Chondrocyte (in vitro differentiated cells): ENCODE measurements at regions not wholly inside any gene's neighbourhood (a gene's known extent, or its start where the extent isn't known, plus 50 kb on each side); places are given as distances from the start of the nearest gene placed in this dataset.
"Not testable (repeated sequence)": the region's sequence is repeated elsewhere in the genome, so short reads cannot be mapped to it uniquely, and the experiment has no call there.

Experiments
- DNase-seq: peaks from one replicate; pipeline ENCODE4 v3.0.0; 2021; ENCODE audit warnings: mixed read lengths, low spot score
- H3K27ac Mint-ChIP-seq: one replicate; pipeline ENCODE4 v1.8.0; 2021; ENCODE audit warnings: mild to moderate bottlenecking, moderate library complexity, mixed read lengths; ENCODE audit not compliant: unreplicated experiment
- H3K27me3 Mint-ChIP-seq: 2 replicates; pipeline ENCODE4 v1.8.0; 2021; ENCODE audit warnings: low read depth, mixed read lengths
- H3K36me3 Mint-ChIP-seq: 2 replicates; pipeline ENCODE4 v1.8.0; 2021; ENCODE audit warnings: low read depth, mixed read lengths
- H3K4me1 Mint-ChIP-seq: 2 replicates; pipeline ENCODE4 v1.8.0; 2021; ENCODE audit warnings: low read depth, mild to moderate bottlenecking, mixed read lengths
- H3K4me3 Mint-ChIP-seq: one replicate; pipeline ENCODE4 v1.8.0; 2021; ENCODE audit warnings: mild to moderate bottlenecking, moderate library complexity, mixed read lengths; ENCODE audit not compliant: unreplicated experiment
- H3K9me3 Mint-ChIP-seq: 2 replicates; pipeline ENCODE4 v1.8.0; 2021; ENCODE audit warnings: low read depth, mixed read lengths
- CTCF ChIP-seq: fragments of 200-600 bp; sonication (generic); IDR thresholded peaks from 2 replicates; pipeline ENCODE4 v1.5.0; 2021; ENCODE audit warnings: antibody characterized with exemption, mild to moderate bottlenecking, moderate library complexity

GRCh38 chr15:69701198-69701597 is 248.6 kb downstream of the RPLP1 start:
- Mint-ChIP-seq H3K9me3 (peaks cover 7% of the 10 kb centered on the region), H3K4me1 (peaks cover 12% of the 10 kb centered on the region), H3K27ac (no peak overlapping the region), H3K4me3 (no peak overlapping the region), H3K36me3 (no peaks in the 10 kb centered on the region), H3K27me3 (peaks cover 16% of the 10 kb centered on the region)
- no peak for DNase-seq
- no peak for TF ChIP-seq CTCF

DNA sequence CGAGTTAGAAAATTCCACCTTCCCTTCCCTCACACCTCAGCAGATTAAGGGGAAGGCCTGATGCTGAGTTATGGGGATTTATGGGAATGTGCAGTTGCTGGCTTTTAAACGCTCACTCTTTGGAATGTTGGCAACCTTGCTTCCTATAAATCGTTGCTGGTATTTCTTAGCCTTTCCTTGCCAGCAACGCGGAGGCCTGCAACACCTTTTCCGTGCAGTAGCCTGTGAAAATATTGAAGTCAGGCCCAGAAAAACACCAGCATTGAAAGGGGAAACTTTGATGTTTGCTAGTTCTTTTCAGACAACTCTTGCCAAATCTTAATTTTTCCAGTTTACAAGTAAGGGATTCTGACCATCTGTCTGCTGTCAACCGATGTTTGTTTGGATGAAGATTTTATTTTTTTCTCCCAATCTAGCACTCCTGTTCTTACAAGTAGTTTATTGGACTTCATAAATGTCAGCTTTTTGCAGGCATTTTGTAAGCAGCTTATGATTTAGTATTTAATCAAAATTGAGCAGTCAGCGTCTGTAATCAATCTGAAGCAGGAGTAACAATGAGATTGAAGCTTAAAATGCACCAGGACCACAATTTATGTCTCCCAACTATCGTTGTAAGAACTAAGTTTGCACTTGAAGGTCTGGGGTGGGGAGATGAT is 251.0 kb downstream of the RPLP1 start:
- Mint-ChIP-seq H3K27ac (no peak overlapping the region), H3K4me1 (peaks cover 12% of the 10 kb centered on the region), H3K27me3 (peaks cover 1% of the 10 kb centered on the region), H3K9me3 (peaks cover 15% of the 10 kb centered on the region), H3K36me3 (peaks cover 6% of the 10 kb centered on the region), H3K4me3 (no peak overlapping the region)
- no peak for DNase-seq
- no peak for TF ChIP-seq CTCF

DNA sequence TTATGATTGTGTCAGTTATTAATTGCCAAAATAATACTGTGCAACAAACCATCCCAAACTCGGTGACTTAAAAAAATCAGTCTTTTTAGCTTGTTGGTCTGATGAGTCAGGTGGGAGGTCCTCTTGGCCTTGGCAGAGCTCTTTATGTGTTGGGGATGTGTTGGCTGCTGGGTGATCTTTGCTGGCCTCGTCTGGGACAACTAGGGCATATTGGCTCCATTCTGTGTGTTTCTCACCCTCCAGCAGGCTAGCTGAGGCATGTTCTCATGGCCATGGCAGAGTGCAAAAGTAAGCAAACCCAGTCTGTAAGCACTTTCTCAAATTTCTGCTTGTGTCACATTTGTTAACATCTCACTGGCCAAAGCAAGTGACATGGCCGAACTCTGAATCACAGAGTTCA is 251.6 kb downstream of the RPLP1 start:
- TF ChIP-seq CTCF = no peak
- peaks cover 6% of the 10 kb centered on the region for H3K36me3 Mint-ChIP-seq
- H3K9me3 Mint-ChIP-seq = peaks cover 17% of the 10 kb centered on the region
- H3K27ac Mint-ChIP-seq = no peak overlapping the region
- no peak overlapping the region for H3K4me3 Mint-ChIP-seq
- DNase-seq = no peak
- no peaks in the 10 kb centered on the region for H3K27me3 Mint-ChIP-seq
- peaks cover 12% of the 10 kb centered on the region for H3K4me1 Mint-ChIP-seq

- no peak for DNase-seq
- H3K4me1 Mint-ChIP-seq = peaks cover 12% of the 10 kb centered on the region
- no peaks in the 10 kb centered on the region for H3K27me3 Mint-ChIP-seq
- H3K27ac Mint-ChIP-seq = no peak overlapping the region
- H3K9me3 Mint-ChIP-seq = peaks cover 17% of the 10 kb centered on the region
- H3K4me3 Mint-ChIP-seq = no peak overlapping the region
- no peak for TF ChIP-seq CTCF
- peaks cover 9% of the 10 kb centered on the region for H3K36me3 Mint-ChIP-seq
Measured at GRCh38 chr15:69704700-69705099, 252.1 kb downstream of the RPLP1 start.

GRCh38 chr15:69706353-69707097 is 253.9 kb downstream of the RPLP1 start:
- Mint-ChIP-seq H3K4me3 (no peak overlapping the region), H3K4me1 (peaks cover 12% of the 10 kb centered on the region), H3K36me3 (peaks cover 9% of the 10 kb centered on the region), H3K9me3 (peaks cover 13% of the 10 kb centered on the region), H3K27me3 (peaks cover 6% of the 10 kb centered on the region), H3K27ac (no peak overlapping the region)
- no peak for DNase-seq
- TF ChIP-seq CTCF = no peak

DNA sequence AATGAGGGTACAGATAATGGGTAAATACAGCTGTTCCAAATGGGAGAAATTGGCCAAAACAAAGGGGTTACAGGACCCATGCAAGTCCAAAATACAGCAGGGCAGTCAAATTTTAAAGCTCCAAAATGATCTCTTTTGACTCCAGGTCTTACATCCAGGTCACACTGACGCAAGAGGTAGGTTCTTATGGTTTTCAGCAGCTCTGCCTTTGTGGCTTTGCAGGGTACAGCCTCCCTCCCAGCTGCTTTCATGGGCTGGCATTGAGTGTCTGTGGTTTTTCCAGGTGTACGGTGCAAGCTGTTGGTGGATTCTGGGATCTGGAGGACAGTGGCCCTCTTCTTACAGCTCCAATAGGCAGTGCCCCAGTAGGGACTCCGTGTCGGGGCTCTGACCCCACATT is 254.6 kb downstream of the RPLP1 start:
- Mint-ChIP-seq H3K9me3 (peaks cover 13% of the 10 kb centered on the region), H3K4me1 (peaks cover 12% of the 10 kb centered on the region)
- DNase-seq, H3K36me3 Mint-ChIP-seq, H3K27me3 Mint-ChIP-seq, H3K4me3 Mint-ChIP-seq, H3K27ac Mint-ChIP-seq: not testable (repeated sequence)

- Mint-ChIP-seq H3K4me1 (peaks cover 12% of the 10 kb centered on the region), H3K9me3 (peaks cover 13% of the 10 kb centered on the region)
- not testable (repeated sequence) for H3K4me3 Mint-ChIP-seq, H3K27me3 Mint-ChIP-seq, H3K27ac Mint-ChIP-seq, DNase-seq, H3K36me3 Mint-ChIP-seq
Measured at GRCh38 chr15:69708436-69709122, 256.0 kb downstream of the RPLP1 start.
